IMR-90 (cell line): ENCODE measurements at regions not wholly inside any gene's neighbourhood (a gene's known extent, or its start where the extent isn't known, plus 50 kb on each side); places are given as distances from the start of the nearest gene placed in this dataset.
A peak's percentile ranks its signal among the peaks of the same experiment; 100 is the strongest.

Experiments
- ATAC-seq: fragments of 200-7000 bp; cut with Tn5 transposase; 2 replicates; pipeline ENCODE4 v1.9.1; 2020; ENCODE audit warnings: low read depth, mild to moderate bottlenecking, moderate library complexity
- BruUV-seq: library from RNA; stranded (reverse); fragments of 400-500 nt; replicated peaks from 2 replicates; lab custom pipeline; 2021; lab: Mats Ljungman, UMichigan
- CTCF ChIA-PET: fragments of 300-600 bp; formaldehyde crosslinking; extraction: SDS; loops from one replicate; lab custom pipeline; 2021; ENCODE audit warnings: antibody characterized with exemption; lab: Yijun Ruan, JAX
- POLR2A ChIA-PET: fragments of 300-600 bp; sonication (Branson Sonifier 250); formaldehyde crosslinking; loops from one replicate; lab custom pipeline; 2022; ENCODE audit warnings: antibody characterized with exemption; ENCODE audit not compliant: unreplicated experiment; lab: Charles Lee
- DNase-seq: peaks from one replicate; pipeline ENCODE4 v3.0.0; 2013
- H2AFZ ChIP-seq: replicated peaks from 2 replicates; pipeline ENCODE3; 2013; ENCODE audit warnings: low read length, mild to moderate bottlenecking; ENCODE audit not compliant: poor library complexity
- H2AK5ac ChIP-seq: 2 replicates; pipeline ENCODE4 v1.6.1; 2013; ENCODE audit warnings: low read depth, low read length, inconsistent platforms
- H2AK9ac ChIP-seq: replicated peaks from 2 replicates; pipeline ENCODE3; 2013; ENCODE audit warnings: mild to moderate bottlenecking, low read depth, low read length, moderate library complexity; ENCODE audit not compliant: poor library complexity
- H2BK120ac ChIP-seq: 2 replicates; pipeline ENCODE4 v1.6.1; 2013; ENCODE audit warnings: low read depth, low read length, inconsistent platforms
- H2BK15ac ChIP-seq: 3 replicates; pipeline ENCODE4 v1.6.1; 2013; ENCODE audit warnings: low read depth, low read length, inconsistent platforms
- H2BK20ac ChIP-seq: 2 replicates; pipeline ENCODE4 v1.6.1; 2013; ENCODE audit warnings: low read depth, mild to moderate bottlenecking, inconsistent platforms, low read length, moderate library complexity
- H2BK5ac ChIP-seq: 2 replicates; pipeline ENCODE4 v1.6.1; 2013; ENCODE audit warnings: mild to moderate bottlenecking, low read depth, low read length, inconsistent platforms; ENCODE audit not compliant: poor library complexity, severe bottlenecking
- H3K14ac ChIP-seq: replicated peaks from 2 replicates; pipeline ENCODE4 v1.6.1; 2013; ENCODE audit warnings: low read depth, low read length, inconsistent platforms
- H3K18ac ChIP-seq: 2 replicates; pipeline ENCODE4 v1.6.1; 2013; ENCODE audit warnings: low read depth, low read length, control low read depth
- H3K23ac ChIP-seq: 2 replicates; pipeline ENCODE4 v1.6.1; 2013; ENCODE audit warnings: low read depth, low read length, inconsistent platforms
- H3K27ac ChIP-seq: 2 replicates; pipeline ENCODE4 v1.5.1; 2013; ENCODE audit warnings: mild to moderate bottlenecking, control low read depth, low read length; ENCODE audit not compliant: insufficient read depth
- H3K27me3 ChIP-seq: 2 replicates; pipeline ENCODE4 v1.6.1; 2013; ENCODE audit warnings: low read length; ENCODE audit not compliant: control insufficient read depth, insufficient read depth
- H3K36me3 ChIP-seq: 2 replicates; pipeline ENCODE4 v1.6.1; 2013; ENCODE audit warnings: low read length, mixed read lengths; ENCODE audit not compliant: control insufficient read depth, insufficient read depth
- H3K4ac ChIP-seq: 2 replicates; pipeline ENCODE4 v1.6.1; 2013; ENCODE audit warnings: low read depth, low read length, inconsistent platforms
- H3K4me1 ChIP-seq: 2 replicates; pipeline ENCODE4 v1.6.1; 2013; ENCODE audit warnings: low read length, mixed read lengths; ENCODE audit not compliant: control insufficient read depth, insufficient read depth
- H3K4me2 ChIP-seq: 2 replicates; pipeline ENCODE4 v1.6.1; 2013; ENCODE audit warnings: low read depth, mild to moderate bottlenecking, control low read depth, low read length, moderate library complexity
- H3K4me3 ChIP-seq: 2 replicates; pipeline ENCODE4 v1.5.1; 2013; ENCODE audit warnings: low read depth, mild to moderate bottlenecking, control low read depth, low read length, moderate library complexity; ENCODE audit not compliant: insufficient read depth
- H3K56ac ChIP-seq: 2 replicates; pipeline ENCODE4 v1.6.1; 2013; ENCODE audit warnings: low read length, inconsistent platforms; ENCODE audit not compliant: insufficient read depth; ENCODE audit errors: extremely low read depth
- H3K79me1 ChIP-seq, 2 experiments: 2 replicates each; pipeline ENCODE4 v1.6.1; 2013; ENCODE audit warnings: low read length in 2 of 2, inconsistent platforms in 1 of 2, low read depth in 1 of 2
- H3K9ac ChIP-seq: 2 replicates; pipeline ENCODE4 v1.6.1; 2013; ENCODE audit warnings: low read depth, low read length, control low read depth
- H3K9me1 ChIP-seq: 2 replicates; pipeline ENCODE4 v1.6.1; 2013; ENCODE audit warnings: low read length, inconsistent platforms; ENCODE audit not compliant: insufficient read depth
- H3K9me3 ChIP-seq: 2 replicates; pipeline ENCODE4 v1.6.1; 2013; ENCODE audit warnings: low read length; ENCODE audit not compliant: control insufficient read depth, insufficient read depth
- H4K20me1 ChIP-seq: 2 replicates; pipeline ENCODE4 v1.6.1; 2013; ENCODE audit warnings: low read length, inconsistent platforms; ENCODE audit not compliant: insufficient read depth
- H4K5ac ChIP-seq: 2 replicates; pipeline ENCODE4 v1.6.1; 2013; ENCODE audit warnings: mild to moderate bottlenecking, low read depth, low read length, control low read depth
- H4K8ac ChIP-seq, 2 experiments: 2 replicates each; pipeline ENCODE4 v1.6.1; 2013; ENCODE audit warnings: low read depth in 2 of 2, low read length in 2 of 2, control low read depth in 1 of 2, inconsistent platforms in 1 of 2
- H4K91ac ChIP-seq: 2 replicates; pipeline ENCODE4 v1.6.1; 2013; ENCODE audit warnings: low read depth, low read length, inconsistent platforms; ENCODE audit not compliant: insufficient read depth
- BHLHE40 ChIP-seq: fragments of 150-350 bp; IDR thresholded peaks from 2 replicates; pipeline ENCODE4 v1.6.1; 2016; ENCODE audit warnings: mild to moderate bottlenecking, low read depth, low read length
- CEBPB ChIP-seq: IDR thresholded peaks from 2 replicates; pipeline ENCODE4 v1.6.1; 2012; ENCODE audit warnings: low read depth, low read length, improper control_type of control experiment
- CHD1 ChIP-seq: IDR thresholded peaks from 2 replicates; pipeline ENCODE4 v1.6.1; 2012; ENCODE audit warnings: low read depth, low read length, improper control_type of control experiment
- CTCF ChIP-seq: conservative IDR thresholded peaks from 2 replicates; pipeline ENCODE4 v1.5.1; 2012; ENCODE audit warnings: mild to moderate bottlenecking, low read depth, low read length, improper control_type of control experiment
- ELK1 ChIP-seq: fragments of 150-350 bp; IDR thresholded peaks from 2 replicates; pipeline ENCODE4 v1.6.1; 2016; ENCODE audit warnings: low read depth, mild to moderate bottlenecking, low read length, moderate library complexity, borderline replicate concordance
- FOS ChIP-seq: fragments of 150-350 bp; IDR thresholded peaks from 2 replicates; pipeline ENCODE4 v1.6.1; 2016; ENCODE audit warnings: low read depth, low read length
- MAFK ChIP-seq: IDR thresholded peaks from 2 replicates; pipeline ENCODE4 v1.6.1; 2012; ENCODE audit warnings: low read depth, low read length, improper control_type of control experiment
- MAZ ChIP-seq: IDR thresholded peaks from 2 replicates; pipeline ENCODE4 v1.6.1; 2012; ENCODE audit warnings: low read depth, mild to moderate bottlenecking, low read length, improper control_type of control experiment, moderate library complexity, borderline replicate concordance
- MXI1 ChIP-seq: IDR thresholded peaks from 2 replicates; pipeline ENCODE4 v1.6.1; 2012; ENCODE audit warnings: low read depth, mild to moderate bottlenecking, low read length, moderate library complexity, borderline replicate concordance
- NFE2L2 ChIP-seq: fragments of 150-350 bp; IDR thresholded peaks from 2 replicates; pipeline ENCODE4 v1.6.1; 2016; ENCODE audit warnings: low read depth, mild to moderate bottlenecking, low read length
- POLR2A ChIP-seq: IDR thresholded peaks from 2 replicates; pipeline ENCODE4 v1.6.1; 2012; ENCODE audit warnings: mild to moderate bottlenecking, low read depth, low read length
- RAD21 ChIP-seq: IDR thresholded peaks from 2 replicates; pipeline ENCODE4 v1.6.1; 2012; ENCODE audit warnings: low read length, improper control_type of control experiment
- RCOR1 ChIP-seq: IDR thresholded peaks from 2 replicates; pipeline ENCODE4 v1.6.1; 2012; ENCODE audit warnings: mild to moderate bottlenecking, low read length, improper control_type of control experiment; ENCODE audit not compliant: insufficient replicate concordance
- RFX5 ChIP-seq: IDR thresholded peaks from 2 replicates; pipeline ENCODE4 v1.8.0; 2012; ENCODE audit warnings: low read depth, mild to moderate bottlenecking, low read length, moderate library complexity
- SMC3 ChIP-seq: fragments of 150-350 bp; IDR thresholded peaks from 2 replicates; pipeline ENCODE4 v1.6.1; 2016; ENCODE audit warnings: low read depth, mild to moderate bottlenecking, antibody characterized with exemption, low read length, moderate library complexity
- USF2 ChIP-seq: fragments of 150-350 bp; IDR thresholded peaks from 2 replicates; pipeline ENCODE4 v1.6.1; 2017; ENCODE audit warnings: mild to moderate bottlenecking, antibody characterized with exemption, low read length, low read depth
- WGBS, 2 experiments: methylation state at CpG; one replicate each; pipeline versions ENCODE4 v1.1.5 to v1.1.7; 2013; ENCODE audit warnings: missing lambda C conversion rate in 2 of 2; ENCODE audit not compliant: insufficient read length in 1 of 2; ENCODE audit errors: extremely low coverage in 2 of 2; 5-methylcytosine and 5-hydroxymethylcytosine counted together
- dilution Hi-C: fragments of 300-500 bp; cut with HindIII; formaldehyde crosslinking; loops from one replicate; pipeline ENCODE4 v1.14.3; 2018; ENCODE audit warnings: low sequenced_read_pairs; ENCODE audit not compliant: unreplicated experiment
- in situ Hi-C: fragments of 300-500 bp; cut with MboI; formaldehyde crosslinking; loops from 3 replicates; pipeline ENCODE4 v1.14.3; 2019; ENCODE audit warnings: low sequenced_read_pairs, inconsistent platforms, mixed read lengths
- intact Hi-C: fragments of 100-400 bp; cut with micrococcal nuclease; formaldehyde crosslinking; loops from 2 replicates; pipeline ENCODE4 v1.10.0; 2022

- peaks cover 9% of the 10 kb centered on the region for H3K27me3 ChIP-seq
- no peaks in the 10 kb centered on the region; the same call in 1 of the 2 replicates for H3K9me1 ChIP-seq
- no peak overlapping the region for H2AK5ac ChIP-seq
- no peak overlapping the region for H3K9ac ChIP-seq
- POLR2A ChIA-PET, result no interaction called here
- H3K4me3 ChIP-seq, result no peak overlapping the region
- ATAC-seq (peak; percentile 44), DNase-seq (peak; percentile 10)
- TF ChIP-seq NFE2L2 (no peak), RFX5 (no peak), ELK1 (no peak), RAD21 (no peak), SMC3 (no peak), MAZ (no peak), BHLHE40 (no peak), POLR2A (no peak), USF2 (no peak), CHD1 (no peak), CTCF (no peak), FOS (no peak), RCOR1 (no peak), CEBPB (no peak), MXI1 (no peak), MAFK (no peak)
- H3K9me3 ChIP-seq, result no peaks in the 10 kb centered on the region
- H3K79me1 ChIP-seq, result no peaks in the 10 kb centered on the region
- H3K56ac ChIP-seq, result no peak overlapping the region
- H2BK120ac ChIP-seq, result no peak overlapping the region
- BruUV-seq, result no TSS peak
- H2AFZ ChIP-seq, result no peak overlapping the region
- no peak overlapping the region for H2BK15ac ChIP-seq
- H3K36me3 ChIP-seq, result no peaks in the 10 kb centered on the region
- no peak overlapping the region for H3K4ac ChIP-seq
- no peak overlapping the region for H2BK5ac ChIP-seq
- no peak overlapping the region for H3K14ac ChIP-seq
- CTCF ChIA-PET, result no interaction called here
- H4K8ac ChIP-seq, result no peak overlapping the region
- no peak overlapping the region for H2BK20ac ChIP-seq
- H3K27ac ChIP-seq, result no peak overlapping the region
- no peak overlapping the region for H3K18ac ChIP-seq
- dilution Hi-C loops (no loop called here), in situ Hi-C loops (no loop called here), intact Hi-C loops (no loop called here)
- no peaks in the 10 kb centered on the region for H3K4me1 ChIP-seq
- no peaks in the 10 kb centered on the region for H4K20me1 ChIP-seq
- 34% methylated on average over 6 of the region's 6 CpGs; no CpG with 5 or more reads in 1 of the 2 experiments for WGBS, 2 experiments
- H2AK9ac ChIP-seq, result no peak overlapping the region
- no peak overlapping the region for H4K5ac ChIP-seq
- H4K91ac ChIP-seq, result no peak overlapping the region
- no peak overlapping the region for H3K23ac ChIP-seq
- no peak overlapping the region for H3K4me2 ChIP-seq
These were observed 102.7 kb upstream of the UMPS start for GRCh38 chr3:124627501-124627908.
